NCI-H1105 treated with DMSO at 0.1 percent for 48 hours (cell line): ENCODE measurements at regions not wholly inside any gene's neighbourhood (a gene's known extent, or its start where the extent isn't known, plus 50 kb on each side); places are given as distances from the start of the nearest gene placed in this dataset.
A peak's percentile ranks its signal among the peaks of the same experiment; 100 is the strongest.
"Not testable (repeated sequence)": the region's sequence is repeated elsewhere in the genome, so short reads cannot be mapped to it uniquely, and the experiment has no call there.

ENCODE experiments used
- DNase-seq: peaks from one replicate; lab custom pipeline; 2025; lab: John Stamatoyannopoulos, UW

- DNase-seq: no peak
Measured at GRCh38 chr2:114259389-114259788, 183.1 kb upstream of the DPP10 start.

- no peak for DNase-seq
Measured at GRCh38 chr2:114261366-114261765, 181.1 kb upstream of the DPP10 start.

- DNase-seq: no peak
Measured at GRCh38 chr2:114265261-114265660, 177.2 kb upstream of the DPP10 start.

GRCh38 chr2:114274957-114275356 is 167.5 kb upstream of the DPP10 start:
- DNase-seq: no peak

GRCh38 chr2:114281188-114281587 is 161.3 kb upstream of the DPP10 start:
- DNase-seq: no peak

GRCh38 chr2:114283774-114284173 is 158.7 kb upstream of the DPP10 start:
- no peak for DNase-seq

GRCh38 chr2:114286438-114286837 is 156.0 kb upstream of the DPP10 start:
- DNase-seq: no peak

GRCh38 chr2:114293355-114293754 is 149.1 kb upstream of the DPP10 start:
- no peak for DNase-seq

- no peak for DNase-seq
Measured at GRCh38 chr2:114294741-114295140, 147.7 kb upstream of the DPP10 start.

- not testable (repeated sequence) for DNase-seq
Measured at GRCh38 chr2:114300351-114300750, 142.1 kb upstream of the DPP10 start.

- DNase-seq: peak; percentile 3
Measured at GRCh38 chr2:114316532-114317300, 125.7 kb upstream of the DPP10 start.

- DNase-seq: no peak
Measured at GRCh38 chr2:114330594-114330993, 111.8 kb upstream of the DPP10 start.

GRCh38 chr2:114331934-114332333 is 110.5 kb upstream of the DPP10 start:
- no peak for DNase-seq

- no peak for DNase-seq
Measured at GRCh38 chr2:114345246-114345645, 97.2 kb upstream of the DPP10 start.

- DNase-seq: no peak
Measured at GRCh38 chr2:114346658-114347057, 95.8 kb upstream of the DPP10 start.

GRCh38 chr2:114350186-114350725 is 92.2 kb upstream of the DPP10 start:
- DNase-seq: no peak

- DNase-seq: no peak
Measured at GRCh38 chr2:114352988-114353387, 89.5 kb upstream of the DPP10 start.

- DNase-seq: no peak
Measured at GRCh38 chr2:114354199-114354598, 88.2 kb upstream of the DPP10 start.

- DNase-seq: peak; percentile 2
Measured at GRCh38 chr2:114368705-114369104, 73.7 kb upstream of the DPP10 start.

GRCh38 chr2:114371721-114372120 is 70.7 kb upstream of the DPP10 start:
- not testable (repeated sequence) for DNase-seq

GRCh38 chr2:114373591-114373990 is 68.8 kb upstream of the DPP10 start:
- no peak for DNase-seq

- DNase-seq: no peak
Measured at GRCh38 chr2:114384441-114384840, 58.0 kb upstream of the DPP10 start.

GRCh38 chr2:114389021-114389420 is 53.4 kb upstream of the DPP10 start:
- no peak for DNase-seq
